ENCODE measurements at regions not wholly inside any gene's neighbourhood (a gene's known extent, or its start where the extent isn't known, plus 50 kb on each side); places are given as distances from the start of the nearest gene placed in this dataset.

GRCh38 chr5:176162198-176162597, 76.0 kb upstream of the SIMC1 start:
- in situ Hi-C loops (cut with MboI) = no loop called here
- Histone ChIP-seq H2AFZ (ENCODE audit: low read depth, low read length) (no peak overlapping the region), H3K79me2 (ENCODE audit: control insufficient read depth, insufficient read depth, low read length) (no peaks in the 10 kb centered on the region), H3K36me3 (ENCODE audit: control insufficient read depth, insufficient read depth, low read length) (peaks cover 16% of the 10 kb centered on the region; the same call in 1 of the 3 replicates), H3K4me2 (ENCODE audit: insufficient read depth, low read length) (no peak overlapping the region), H3K9me1 (ENCODE audit: control insufficient read depth, insufficient read depth, low read length) (no peaks in the 10 kb centered on the region), H3K4me3 (no peak overlapping the region), H3K27me3 (ENCODE audit: control insufficient read depth in 2 of 2, insufficient read depth in 2 of 2, low read length in 2 of 2) (no peaks in the 10 kb centered on the region), H3K27ac (ENCODE audit: extremely low read depth, low read depth, low read length) (no peak overlapping the region), H3K9me3 (replicated peaks; ENCODE audit: control insufficient read depth, insufficient read depth, low read depth, low read length) (no peaks in the 10 kb centered on the region), H4K20me1 (replicated peaks; ENCODE audit: control insufficient read depth, insufficient read depth, low read length) (no peaks in the 10 kb centered on the region), H3K9ac (ENCODE audit: insufficient read depth in 1 of 2, low read depth in 2 of 2, low read length in 2 of 2) (no peak overlapping the region), H3K4me1 (replicated peaks in 1 of 2; ENCODE audit: control insufficient read depth in 2 of 2, insufficient read depth in 2 of 2, low read length in 2 of 2) (no peaks in the 10 kb centered on the region)
- no TSS peak for BruUV-seq (replicated peaks)
- POLR2A ChIA-PET = interaction anchor here (0.8 kb wide), 1 partner anchor 14 kb away, joined by 3 read pairs; no protein-coding TSS in a partner anchor
- FAIRE-seq (no peak), DNase-seq (ENCODE audit: extremely low read depth in 1 of 4, low spot score in 3 of 4) (no peak), ATAC-seq (no peak)
- intact Hi-C loops (cut with micrococcal nuclease) = no loop called here
- TF ChIP-seq CBX3 (IDR thresholded peaks at IDR 0.05; ENCODE audit: borderline replicate concordance in 1 of 2, low read length in 2 of 2) (no peak), NCOA2 (IDR thresholded peaks at IDR 0.05; ENCODE audit: partially characterized antibody in 2 of 2) (no peak), ETV6 (IDR thresholded peaks at IDR 0.05; ENCODE audit: borderline replicate concordance in 1 of 2, low read depth in 2 of 2, low read length in 1 of 2) (no peak), ETV6 (CRISPR knock-in tag; IDR thresholded peaks at IDR 0.05; ENCODE audit: borderline replicate concordance) (no peak), SUPT5H (IDR thresholded peaks at IDR 0.05) (no peak), CREB5 (CRISPR knock-in tag; IDR thresholded peaks at IDR 0.05) (no peak), NFE2L1 (tag; IDR thresholded peaks at IDR 0.05; ENCODE audit: borderline replicate concordance, low read depth) (no peak), ZBTB1 (CRISPR knock-in tag; IDR thresholded peaks at IDR 0.05; ENCODE audit: borderline replicate concordance, low read depth) (no peak), TAF7 (tag; IDR thresholded peaks at IDR 0.05) (no peak), ZNF311 (CRISPR knock-in tag; IDR thresholded peaks at IDR 0.05) (no peak), FOXP1 (CRISPR knock-in tag; IDR thresholded peaks at IDR 0.05) (no peak), DIDO1 (tag; IDR thresholded peaks at IDR 0.05; ENCODE audit: low read depth) (no peak), CEBPG (CRISPR knock-in tag; IDR thresholded peaks at IDR 0.05) (no peak), CEBPG (tag; conservative IDR thresholded peaks at IDR 0.05 in 1 of 2, IDR thresholded peaks at IDR 0.05 in 1 of 2) (no peak)
- TF ChIP-seq, protein P1, sequence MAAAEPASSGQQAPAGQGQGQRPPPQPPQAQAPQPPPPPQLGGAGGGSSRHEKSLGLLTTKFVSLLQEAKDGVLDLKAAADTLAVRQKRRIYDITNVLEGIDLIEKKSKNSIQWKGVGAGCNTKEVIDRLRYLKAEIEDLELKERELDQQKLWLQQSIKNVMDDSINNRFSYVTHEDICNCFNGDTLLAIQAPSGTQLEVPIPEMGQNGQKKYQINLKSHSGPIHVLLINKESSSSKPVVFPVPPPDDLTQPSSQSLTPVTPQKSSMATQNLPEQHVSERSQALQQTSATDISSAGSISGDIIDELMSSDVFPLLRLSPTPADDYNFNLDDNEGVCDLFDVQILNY (CRISPR knock-in tag; IDR thresholded peaks at IDR 0.05) = no peak
- CTCF ChIA-PET (ENCODE audit: low intra/inter-chr PET ratio) = no interaction called here
- 73% methylated on average over 3 of the region's 3 CpGs for WGBS (ENCODE audit: insufficient coverage, low coverage, missing lambda C conversion rate)
